Fibroblast of the conjunctiva (primary cell): ENCODE measurements at regions not wholly inside any gene's neighbourhood (a gene's known extent, or its start where the extent isn't known, plus 50 kb on each side); places are given as distances from the start of the nearest gene placed in this dataset.

Experiments used
- DNase-seq: peaks from one replicate; pipeline ENCODE4 v3.0.0-alpha.2; 2010; ENCODE audit warnings: low read depth

DNA sequence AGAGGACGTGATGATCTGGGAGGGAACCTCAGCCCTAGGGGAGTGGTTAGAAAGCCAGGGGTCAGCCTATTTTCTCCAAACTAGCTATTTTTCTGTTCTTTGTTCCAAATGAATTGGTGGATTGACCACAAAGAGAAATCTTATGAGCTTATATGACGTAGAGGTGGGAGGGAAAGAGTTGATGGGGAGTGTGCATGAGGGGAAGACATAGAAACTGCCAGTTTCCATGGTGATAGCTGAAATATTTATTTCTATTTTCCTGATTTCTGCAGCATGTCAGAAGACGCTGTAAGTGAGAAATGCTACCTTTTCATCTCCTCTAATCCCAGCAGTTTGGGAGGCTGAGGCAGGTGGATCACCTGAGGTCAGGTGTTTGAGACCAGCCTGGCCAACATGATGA, 51.4 kb upstream of the CISTR start:
- DNase-seq: no peak

DNA sequence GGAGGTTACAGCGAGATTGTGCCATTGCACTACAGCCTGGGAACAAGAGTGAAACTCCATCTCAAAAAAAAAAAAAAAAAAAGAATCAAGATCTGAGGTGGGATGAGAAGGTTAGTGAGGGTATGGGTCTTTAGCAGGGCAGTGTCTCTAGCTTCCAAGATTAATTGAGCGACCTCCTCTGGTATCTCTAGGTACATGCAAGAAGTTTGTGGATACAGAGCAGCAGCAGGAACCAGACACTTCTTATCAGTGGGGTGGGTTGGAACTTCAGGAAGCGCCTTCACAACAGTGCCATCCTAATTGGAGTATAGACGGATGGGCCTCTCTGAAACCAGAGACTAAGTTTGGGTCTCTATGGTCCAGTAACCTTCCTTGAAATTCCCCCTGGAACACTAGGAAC, 51.9 kb upstream of the CISTR start:
- no peak for DNase-seq

DNA sequence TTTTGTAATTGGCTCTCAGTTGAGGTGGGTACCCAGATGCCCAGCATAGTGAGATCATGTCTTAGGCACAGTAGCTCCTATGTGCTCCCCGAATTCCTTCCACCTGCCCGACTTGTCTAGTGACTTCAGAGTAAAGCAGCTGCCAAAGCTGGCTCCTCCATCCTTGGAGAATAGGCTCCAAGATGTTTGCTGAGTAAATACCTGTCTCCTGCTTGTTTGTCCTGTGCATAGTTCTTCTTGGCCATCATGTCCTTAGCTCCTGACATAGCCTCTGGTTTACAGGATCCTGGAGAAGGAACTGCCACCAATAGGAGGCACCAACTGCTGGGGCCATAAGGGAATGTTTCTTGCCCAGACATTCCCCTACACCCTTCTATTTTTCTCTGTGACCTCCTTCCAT, 52.6 kb upstream of the CISTR start:
- DNase-seq: no peak

DNA sequence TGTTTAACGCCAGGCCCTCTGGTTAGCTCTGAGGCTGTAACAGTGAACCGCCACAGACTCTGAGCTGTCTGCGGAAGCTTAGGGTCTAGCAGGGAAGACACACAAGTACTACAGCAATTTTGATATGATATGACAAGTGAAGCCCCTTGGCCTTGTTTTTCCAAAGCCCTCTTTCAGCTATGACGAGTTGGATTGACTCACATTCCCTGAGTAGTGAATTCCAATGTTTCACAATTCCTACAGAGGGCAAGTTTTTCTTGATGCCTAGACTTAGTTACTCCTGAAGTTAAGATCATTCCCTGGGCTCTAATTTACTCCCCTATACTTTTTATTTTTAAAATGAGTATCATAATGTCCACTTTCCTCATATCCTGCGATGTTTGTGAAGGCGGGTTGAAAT, 53.3 kb upstream of the CISTR start:
- no peak for DNase-seq

DNA sequence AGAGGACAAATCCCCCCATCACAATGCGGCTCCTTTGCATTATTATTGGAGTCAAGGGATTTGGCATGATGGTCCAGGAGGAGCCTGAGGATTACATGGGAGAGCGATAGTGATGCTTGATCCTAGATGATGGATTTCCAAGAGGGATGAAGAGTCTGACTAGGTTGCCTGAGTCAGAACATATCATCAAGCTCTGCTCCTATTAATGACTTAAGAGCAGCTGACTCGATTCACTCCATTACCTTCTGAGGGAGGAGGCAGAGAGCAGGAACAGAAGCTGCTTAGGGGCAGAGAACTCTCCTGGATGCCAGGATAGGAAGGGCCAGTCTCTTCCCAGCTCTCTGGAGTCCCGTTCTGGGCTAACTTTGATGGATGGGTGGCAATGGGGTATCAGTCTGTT, 54.0 kb upstream of the CISTR start:
- DNase-seq: no peak

DNA sequence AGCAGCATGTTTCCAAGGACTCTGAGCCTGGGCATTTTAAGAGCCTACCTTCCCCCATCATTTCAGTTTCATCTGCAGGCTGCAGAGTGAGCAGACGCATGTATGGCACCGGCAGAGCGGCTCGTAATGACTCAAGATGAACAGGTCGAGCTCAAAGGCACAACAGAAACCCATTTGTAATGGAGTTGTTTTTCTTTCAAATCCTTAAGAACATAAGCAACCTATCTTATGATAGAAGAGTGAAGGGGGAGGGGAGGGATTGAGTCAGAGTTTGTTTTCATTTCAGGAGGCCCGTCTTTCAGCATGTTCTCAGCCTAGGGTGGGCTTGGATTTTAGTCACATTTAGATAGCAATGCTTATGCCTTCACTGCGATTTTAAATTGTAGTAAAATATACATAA, 54.9 kb upstream of the CISTR start:
- DNase-seq: peak; percentile 47

DNA sequence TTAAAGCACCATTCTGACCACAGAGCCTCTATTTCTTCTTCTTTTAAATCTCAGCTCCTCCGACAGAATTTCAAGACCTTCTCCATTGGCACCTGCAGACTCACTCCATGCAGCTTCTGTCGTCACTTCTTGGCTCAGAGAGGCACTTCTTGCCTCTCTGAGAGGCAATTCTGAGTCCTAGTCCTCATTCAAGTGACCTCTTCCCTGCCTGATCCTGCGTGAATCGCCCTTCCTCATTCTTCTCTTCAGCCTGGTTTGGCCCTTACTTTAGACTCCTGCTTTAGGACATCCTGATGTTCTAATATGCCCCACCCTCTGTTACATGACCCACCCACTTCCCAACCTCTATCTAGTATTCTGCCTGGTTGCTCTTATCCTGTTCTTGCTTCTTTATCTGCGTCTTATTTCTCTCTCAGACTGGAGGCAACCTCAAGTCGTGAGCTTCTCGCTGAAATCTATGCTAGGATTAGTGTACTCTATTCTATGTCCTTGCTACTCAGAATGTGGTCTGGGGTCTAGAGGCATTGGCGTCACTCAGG, 55.6 kb upstream of the CISTR start:
- no peak for DNase-seq

DNA sequence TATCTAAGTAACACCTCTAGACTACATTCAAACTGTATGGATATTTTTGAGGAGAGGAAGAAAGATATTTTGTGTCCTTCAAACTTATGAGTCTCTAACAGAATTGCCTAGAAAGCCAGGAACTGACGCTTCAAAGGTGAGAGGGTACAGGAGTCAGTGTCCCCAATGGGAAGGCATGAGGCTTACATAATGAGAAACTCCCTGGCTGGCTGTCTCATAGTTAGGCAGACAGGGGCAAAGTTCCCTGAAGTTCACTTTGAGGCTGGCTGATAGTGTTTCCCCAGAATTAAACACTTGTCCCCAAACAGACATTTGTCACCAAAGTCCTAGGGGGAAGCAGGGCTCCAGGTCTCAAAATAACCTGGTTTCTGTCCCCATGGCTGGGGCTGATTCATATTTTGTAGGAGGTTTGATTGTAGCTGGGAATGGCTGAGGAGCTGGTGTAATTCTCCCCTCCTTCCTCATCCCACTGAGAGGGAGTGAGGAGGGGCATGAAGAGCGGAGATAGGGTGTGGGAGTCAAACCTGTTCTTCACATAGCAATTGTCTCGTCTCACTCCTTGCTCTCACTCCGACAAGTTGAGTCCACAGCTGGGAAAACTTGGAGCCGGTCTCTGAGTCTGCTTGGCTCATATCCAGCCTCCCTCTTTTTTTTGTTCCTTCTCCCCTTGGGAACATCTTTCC, 56.4 kb upstream of the CISTR start:
- DNase-seq: no peak

DNA sequence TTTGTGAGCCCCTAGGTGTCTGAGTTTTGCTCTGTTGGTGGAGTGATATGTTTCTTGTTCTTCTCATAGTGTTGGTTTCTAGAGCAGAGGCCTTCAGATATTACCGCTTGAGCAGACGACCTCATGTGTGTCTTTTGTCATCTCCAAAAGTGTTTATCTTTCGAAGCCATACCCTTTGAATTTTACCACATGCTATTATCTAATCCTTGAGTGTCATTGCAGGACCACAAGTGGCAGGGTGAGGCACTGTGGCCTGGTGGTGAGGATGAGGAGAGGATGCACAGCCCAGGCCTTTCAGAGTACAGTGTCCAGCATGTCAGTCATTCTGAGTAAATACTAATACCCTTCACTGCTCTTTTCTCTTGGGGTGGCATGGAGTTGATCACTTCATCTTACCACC, 57.2 kb upstream of the CISTR start:
- no peak for DNase-seq

DNA sequence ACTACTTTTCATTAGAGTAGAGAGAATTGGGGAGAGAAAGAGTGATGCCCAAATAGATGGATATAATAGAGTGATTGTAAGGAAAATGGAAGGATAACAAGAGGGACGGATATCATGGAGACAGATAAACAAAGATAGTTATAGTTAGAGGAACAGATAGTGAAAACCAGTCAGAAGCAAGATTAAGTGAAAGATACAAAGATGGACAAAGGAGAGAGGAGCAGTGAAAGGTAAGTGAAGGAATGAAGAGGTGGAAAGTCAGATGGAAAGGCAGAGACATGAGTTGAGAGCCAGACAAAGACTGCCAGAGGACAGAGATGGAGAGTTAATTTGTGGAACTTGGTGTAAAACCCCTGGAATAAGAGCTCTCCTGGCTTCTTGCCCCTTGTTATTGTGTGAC, 59.2 kb upstream of the CISTR start:
- no peak for DNase-seq

DNA sequence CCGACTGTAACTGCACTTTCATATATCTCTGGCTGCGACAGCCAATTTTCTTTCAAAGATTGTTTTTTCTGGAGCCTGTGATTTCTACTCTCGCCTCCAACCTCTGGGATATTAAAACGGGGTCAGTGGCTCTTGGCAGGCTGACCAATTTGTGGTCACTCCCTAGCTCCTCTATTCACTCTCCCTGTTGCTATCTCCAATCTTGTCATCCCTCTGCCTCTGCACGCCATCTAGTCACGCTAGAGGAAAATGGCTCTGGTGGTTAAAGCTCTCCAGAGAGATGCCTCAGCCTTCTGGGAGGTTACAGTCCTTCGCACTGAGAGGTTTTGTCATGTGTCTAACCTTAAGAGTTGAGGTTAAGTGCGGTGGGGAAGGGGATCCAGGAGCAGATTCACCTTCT, 59.8 kb upstream of the CISTR start:
- no peak for DNase-seq

DNA sequence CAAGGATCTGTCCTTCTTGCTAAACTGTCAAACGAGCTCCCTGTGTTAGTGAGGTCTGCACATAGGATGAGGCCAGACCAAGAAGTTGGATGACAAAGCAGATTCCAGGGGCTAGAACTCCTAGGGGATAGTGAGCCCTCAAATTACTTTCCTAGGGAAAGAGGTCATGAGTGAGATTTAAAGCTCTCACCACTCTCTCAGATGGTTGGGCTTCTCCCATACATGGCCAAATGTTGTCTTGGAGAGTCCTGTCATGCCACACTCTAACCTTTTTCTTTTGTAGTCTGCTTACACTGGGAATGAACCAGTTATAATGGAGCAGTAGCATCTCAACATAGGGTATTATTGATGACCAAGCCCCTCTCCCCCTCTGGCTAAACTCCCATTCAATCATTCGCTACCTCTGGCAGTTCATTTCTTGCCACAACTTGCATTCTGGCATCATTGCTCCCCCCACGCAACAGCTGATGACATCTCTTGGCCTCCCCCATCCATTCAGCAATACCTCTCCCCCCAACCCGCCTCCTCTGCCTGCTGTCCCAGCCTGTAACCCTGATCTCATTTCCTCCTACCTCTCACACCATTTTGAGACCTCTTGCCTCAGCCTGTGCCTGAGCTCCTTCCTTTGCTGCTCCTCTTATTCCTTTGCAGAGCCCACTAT, 64.7 kb upstream of the CISTR start:
- no peak for DNase-seq

DNA sequence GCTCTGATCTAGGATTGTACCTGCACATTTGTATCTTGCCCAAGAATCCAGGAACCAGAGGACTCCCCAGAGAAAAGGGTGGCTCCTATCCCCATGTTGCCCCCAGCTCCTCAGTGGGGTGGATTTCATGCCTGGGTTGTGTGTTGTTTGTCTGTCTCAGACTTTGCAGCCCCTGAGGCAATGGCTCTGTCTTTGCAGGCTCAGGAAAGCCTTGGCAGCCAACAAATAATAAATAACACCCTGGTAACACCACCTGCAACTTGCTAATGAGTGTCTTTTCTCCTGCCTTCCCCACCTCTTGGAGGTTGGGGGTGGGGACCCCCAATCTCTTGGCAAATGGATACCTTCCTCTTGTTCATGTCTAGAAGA, 65.2 kb upstream of the CISTR start:
- no peak for DNase-seq

DNA sequence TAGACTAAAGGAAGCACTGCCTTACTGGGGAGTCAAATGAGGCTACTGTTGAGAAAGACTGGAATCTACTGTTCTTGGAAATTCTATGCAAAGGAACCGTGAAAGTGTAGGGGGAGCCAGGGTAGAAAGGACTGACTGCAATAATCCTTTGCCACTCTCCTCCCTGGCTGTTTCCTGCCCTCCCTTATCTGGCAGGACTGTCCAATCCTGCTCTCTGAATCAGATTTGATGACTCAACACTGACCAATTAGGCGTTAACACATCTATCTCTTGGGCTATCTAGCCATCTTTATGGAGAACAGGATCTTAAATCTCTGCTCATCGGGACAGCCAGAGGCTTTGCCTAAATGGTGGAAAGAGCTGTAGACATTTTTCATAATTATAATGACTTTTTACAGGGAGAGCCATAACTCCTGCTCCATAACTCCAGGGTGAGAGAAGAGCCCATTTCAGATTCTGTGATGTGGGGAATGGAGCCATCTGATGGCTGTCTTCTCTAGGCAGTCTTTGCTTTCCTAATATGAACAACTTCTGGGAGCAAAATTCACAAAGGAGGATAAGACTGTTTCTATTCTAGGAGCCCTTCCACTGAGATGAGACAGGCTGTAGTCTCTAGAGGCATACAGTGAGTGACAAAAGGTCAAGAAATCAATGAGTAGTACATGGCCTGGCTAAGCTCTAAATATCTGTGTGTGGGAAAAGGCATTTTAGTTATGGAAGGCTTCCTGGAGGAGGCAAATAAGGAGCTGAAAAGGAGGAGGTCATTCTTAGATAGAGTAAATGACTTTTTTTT, 68.9 kb upstream of the CISTR start:
- DNase-seq: no peak

DNA sequence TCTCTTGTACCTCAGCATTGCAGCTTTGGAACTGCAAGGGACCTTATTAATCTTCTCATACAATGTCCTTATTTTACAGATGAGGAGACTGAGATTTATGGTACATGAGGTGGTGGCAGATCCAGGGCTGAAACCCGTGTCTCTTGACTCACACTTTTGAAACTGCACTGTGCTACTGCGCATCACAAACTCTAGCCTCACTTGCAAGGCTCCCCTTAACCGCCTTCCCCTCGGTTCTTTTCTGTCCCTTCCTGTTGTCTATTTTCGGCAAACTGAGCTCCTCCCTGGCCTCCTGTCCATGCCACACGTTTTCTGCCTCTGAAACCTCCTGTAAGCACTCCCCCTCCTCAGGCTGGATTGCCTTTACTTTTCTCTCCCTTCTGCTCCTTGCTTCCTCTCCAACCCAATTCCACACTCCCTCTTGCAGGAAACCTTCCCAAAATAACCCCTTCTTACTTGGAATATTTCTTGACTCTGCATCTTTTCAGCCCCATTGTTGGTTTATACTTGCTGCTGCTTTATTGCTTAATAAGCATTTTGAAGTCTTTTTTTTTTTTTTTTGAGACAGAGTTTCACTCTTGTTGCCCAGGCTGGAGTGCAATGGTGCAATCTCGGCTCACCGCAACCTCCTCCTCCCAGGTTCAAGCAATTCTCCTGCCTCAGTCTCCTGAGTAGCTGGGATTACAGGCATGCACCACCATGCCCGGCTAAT, 72.4 kb upstream of the CISTR start:
- DNase-seq: no peak

DNA sequence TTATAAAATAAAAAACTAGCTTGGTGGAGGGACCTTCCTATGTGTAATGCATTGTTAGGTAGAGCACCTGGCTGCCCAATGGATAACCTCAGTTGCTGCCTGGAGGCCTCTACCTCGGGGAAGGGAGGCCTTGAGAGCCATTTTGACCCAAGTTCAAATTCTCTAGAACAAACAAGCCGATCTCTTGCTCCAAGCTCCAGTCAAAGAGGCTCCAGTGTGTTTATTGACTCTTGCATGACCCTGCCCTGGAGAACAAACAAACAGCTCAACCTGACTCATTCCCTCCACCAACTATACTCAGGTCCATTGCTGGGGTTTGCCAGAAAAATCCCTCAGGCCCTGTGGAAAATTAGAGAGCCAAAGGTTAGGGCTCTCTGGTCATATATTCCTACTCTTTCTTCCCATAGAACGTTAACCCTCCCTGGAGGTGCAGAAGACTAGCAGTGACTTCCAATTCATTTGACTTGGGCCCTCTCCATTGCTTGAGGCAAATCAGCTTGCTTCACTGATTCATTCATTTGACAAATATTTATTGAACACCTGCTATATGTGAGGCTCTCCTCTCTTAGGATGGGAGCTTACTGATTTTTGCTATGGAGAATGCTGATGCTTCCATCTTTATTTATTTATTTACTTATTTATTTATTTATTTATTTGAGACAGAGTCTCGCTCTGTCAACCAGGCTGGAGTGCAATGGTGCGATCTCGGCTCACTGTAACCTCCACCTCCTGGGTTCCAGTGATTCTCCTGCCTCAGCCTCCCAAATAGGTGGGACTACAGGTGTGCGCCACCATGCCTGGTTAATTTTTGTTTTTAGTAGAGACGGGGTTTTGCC, 73.7 kb upstream of the CISTR start:
- DNase-seq: no peak

DNA sequence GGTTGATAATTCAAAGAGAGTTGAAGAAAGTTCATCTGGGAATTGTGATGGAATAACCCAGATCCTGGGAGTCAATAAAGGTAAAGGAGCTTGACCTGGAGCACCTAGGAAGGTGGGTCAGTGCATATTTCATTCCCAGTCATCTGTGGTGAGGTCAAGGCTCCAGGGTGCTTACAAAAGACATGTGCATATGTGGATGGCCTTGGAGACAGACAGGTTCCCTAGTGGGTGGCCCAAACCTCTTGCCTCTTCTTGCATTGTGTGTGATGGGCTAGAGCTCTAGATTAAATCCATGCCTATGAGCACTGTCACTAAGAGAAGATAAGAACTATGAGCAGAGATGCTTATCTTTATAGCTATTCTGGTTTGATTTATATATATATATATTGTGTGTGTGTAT, 75.5 kb upstream of the CISTR start:
- DNase-seq: no peak

DNA sequence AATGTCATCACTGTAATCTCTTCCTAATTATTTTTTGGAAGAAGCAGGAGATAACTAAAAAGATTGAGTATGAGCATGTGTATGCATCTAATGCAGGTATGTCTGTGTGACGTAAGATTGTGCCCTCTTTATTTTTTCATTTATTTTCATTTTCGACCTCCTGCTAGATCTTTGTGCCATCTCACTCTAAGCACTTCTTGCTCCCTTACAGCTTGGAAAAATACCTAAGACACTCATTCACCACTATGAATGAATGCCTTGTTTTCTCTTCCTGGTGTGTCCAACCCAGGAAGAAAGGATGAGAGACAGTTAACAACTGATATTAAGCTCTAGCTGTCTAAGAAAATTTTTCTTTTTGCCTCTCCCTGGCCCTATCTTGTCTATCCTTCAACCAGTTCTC, 76.8 kb upstream of the CISTR start:
- DNase-seq: no peak

DNA sequence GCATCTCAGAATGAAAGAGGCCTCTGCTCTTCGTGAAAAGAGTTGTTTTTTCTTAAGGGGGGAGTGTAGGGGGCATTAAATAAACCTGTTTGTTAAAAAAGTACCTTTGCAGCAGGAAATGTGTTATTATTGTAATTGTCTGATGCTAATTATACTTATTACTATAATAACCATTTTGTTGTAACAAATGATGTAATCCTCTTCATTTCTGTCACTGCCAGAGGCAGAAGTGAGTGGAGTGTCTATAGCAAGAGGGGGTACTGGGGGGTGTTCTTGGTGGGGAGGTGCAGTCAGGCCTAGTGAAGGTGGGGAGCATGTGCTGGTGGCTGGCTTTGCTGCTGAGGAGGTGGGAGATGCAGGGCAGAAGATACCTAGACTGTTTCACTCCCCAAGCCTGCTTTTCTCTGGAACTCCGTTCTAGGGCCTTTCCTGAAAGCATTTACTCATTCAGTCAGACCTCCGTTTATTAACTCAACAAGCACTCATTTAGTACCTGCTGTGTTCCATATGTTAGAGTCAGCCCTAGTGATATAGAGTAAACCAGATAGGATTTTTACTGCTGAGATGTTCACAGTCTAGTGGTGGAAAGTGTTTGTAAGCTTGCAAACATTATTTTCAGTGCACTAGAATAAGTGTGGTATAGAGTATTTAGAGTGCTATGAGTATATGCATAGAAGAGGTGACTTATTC, 77.5 kb upstream of the CISTR start:
- no peak for DNase-seq

DNA sequence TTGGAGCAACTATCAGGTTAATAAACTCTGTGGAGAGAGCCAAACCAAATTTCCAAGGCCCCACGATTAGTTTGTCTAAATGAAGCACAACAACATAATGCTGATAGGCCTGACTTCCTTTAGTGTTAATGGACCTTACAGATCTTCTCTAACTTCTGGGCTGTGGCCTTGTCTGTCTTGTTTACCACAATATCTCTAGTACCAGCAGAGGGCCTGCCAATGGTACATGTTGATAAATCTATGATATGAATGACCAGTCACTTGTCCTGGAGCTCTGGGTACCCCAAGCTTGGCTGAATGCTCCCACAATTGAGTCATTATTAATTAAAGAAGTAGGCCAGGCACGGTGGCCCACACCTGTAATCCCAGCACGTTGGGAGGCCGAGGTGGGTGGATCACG, 78.9 kb upstream of the CISTR start:
- no peak for DNase-seq

DNA sequence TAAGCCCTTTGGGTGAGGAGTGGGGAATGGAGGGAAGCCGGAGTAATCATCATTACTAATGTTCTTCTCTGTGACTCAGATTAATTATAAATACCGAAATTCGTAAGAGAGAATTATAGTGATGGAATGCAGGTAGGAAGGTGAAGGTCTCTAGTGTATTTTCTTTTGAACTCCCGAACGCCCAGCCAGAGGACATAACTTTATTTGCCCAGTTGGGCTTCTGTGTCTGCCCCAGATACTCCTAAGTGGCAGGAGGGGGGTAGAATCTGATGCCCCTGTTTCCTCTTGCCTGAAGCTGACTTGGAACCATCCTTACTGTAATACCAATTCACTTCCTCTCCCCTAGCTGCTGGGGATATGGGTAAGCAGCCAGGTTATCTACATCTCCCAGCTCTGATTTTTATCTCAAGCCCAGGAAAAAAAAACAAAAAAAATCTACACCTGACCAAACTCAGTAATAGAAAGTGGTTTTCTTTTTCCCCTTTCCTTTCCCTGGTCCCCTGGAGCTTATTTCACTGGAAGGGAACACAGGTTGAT, 84.4 kb upstream of the CISTR start:
- DNase-seq: no peak
